ENCODE measurements at regions not wholly inside any gene's neighbourhood (a gene's known extent, or its start where the extent isn't known, plus 50 kb on each side); places are given as distances from the start of the nearest gene placed in this dataset.
"Not testable (repeated sequence)": the region's sequence is repeated elsewhere in the genome, so short reads cannot be mapped to it uniquely, and the experiment has no call there.

DNA sequence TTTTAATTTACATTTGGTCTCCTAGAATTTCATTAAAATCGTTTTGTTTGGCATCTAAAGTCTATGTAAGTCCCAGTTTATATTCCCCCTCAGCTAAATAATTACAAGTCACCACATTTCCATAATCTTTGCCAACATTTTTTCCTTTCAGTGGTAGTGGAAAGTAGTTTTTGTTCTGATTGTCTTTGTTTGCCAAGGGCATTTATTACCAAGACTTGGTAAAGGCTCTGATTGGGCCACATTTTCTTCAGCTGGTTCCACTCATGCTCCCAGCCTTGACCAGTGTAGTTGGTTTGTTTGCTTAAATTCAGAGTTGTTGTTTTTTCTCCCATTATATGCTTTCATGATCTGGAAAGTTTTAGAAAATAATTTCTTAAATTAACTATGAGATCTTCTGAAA is 153.4 kb upstream of the MME start:
- H3K27ac ChIP-seq (ENCODE audit: low read depth, low read length): no peak overlapping the region
- H3K36me3 ChIP-seq (ENCODE audit: control insufficient read depth in 5 of 5, insufficient read depth in 5 of 5, low read length in 5 of 5): no peaks in the 10 kb centered on the region
- H3K9ac ChIP-seq (ENCODE audit: low read length in 5 of 5): no peak overlapping the region
- no peaks in the 10 kb centered on the region for H3K27me3 ChIP-seq (ENCODE audit: control insufficient read depth in 5 of 5, insufficient read depth in 4 of 5, low read length in 5 of 5)
- H3K4me3 ChIP-seq (ENCODE audit: low read depth in 1 of 5, low read length in 5 of 5): no peak overlapping the region
- peaks cover 0 to 7% (median 0%) of the 10 kb centered on the region in 5 donors for H3K4me1 ChIP-seq (ENCODE audit: control insufficient read depth in 5 of 5, insufficient read depth in 5 of 5, low read length in 5 of 5)
- H3K9me3 ChIP-seq (ENCODE audit: control insufficient read depth in 5 of 5, low read length in 5 of 5): no peaks in the 10 kb centered on the region

- no peak overlapping the region for H3K4me3 ChIP-seq (ENCODE audit: low read depth in 1 of 5, low read length in 5 of 5)
- no peaks in the 10 kb centered on the region for H3K4me1 ChIP-seq (ENCODE audit: control insufficient read depth in 5 of 5, insufficient read depth in 5 of 5, low read length in 5 of 5)
- H3K36me3 ChIP-seq (ENCODE audit: control insufficient read depth in 5 of 5, insufficient read depth in 5 of 5, low read length in 5 of 5): no peaks in the 10 kb centered on the region
- no peaks in the 10 kb centered on the region for H3K27me3 ChIP-seq (ENCODE audit: control insufficient read depth in 5 of 5, insufficient read depth in 4 of 5, low read length in 5 of 5)
- H3K27ac ChIP-seq (ENCODE audit: low read depth, low read length): no peak overlapping the region
- H3K9ac ChIP-seq (ENCODE audit: low read length in 5 of 5): no peak overlapping the region
- H3K9me3 ChIP-seq (ENCODE audit: control insufficient read depth in 5 of 5, low read length in 5 of 5): peaks cover 0 to 9% (median 0%) of the 10 kb centered on the region in 5 donors
These were observed 158.8 kb upstream of the MME start for GRCh38 chr3:154921351-154921750.

GRCh38 chr3:154919226-154919625 is 160.9 kb upstream of the MME start:
- H3K27ac ChIP-seq (ENCODE audit: low read depth, low read length): no peak overlapping the region

DNA sequence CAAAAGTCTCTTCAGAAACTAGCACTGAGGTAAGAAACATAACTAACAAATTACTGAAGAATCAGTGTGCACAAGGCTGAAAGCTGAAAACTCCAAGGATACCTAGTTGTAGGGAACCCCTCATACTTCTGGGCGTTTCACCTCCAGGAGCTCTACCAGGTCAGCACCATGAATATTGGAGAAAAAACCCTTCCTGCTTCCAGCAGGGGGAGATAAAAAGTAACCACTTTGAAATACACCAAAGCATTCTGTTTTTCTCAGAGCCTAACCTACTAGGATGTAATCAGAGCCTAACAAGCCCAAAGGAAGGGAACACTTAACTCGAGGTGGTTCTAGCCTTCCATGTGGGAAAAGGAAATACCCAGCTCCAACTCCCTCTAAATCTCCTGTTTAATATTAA is 175.8 kb upstream of the MME start:
- H3K9ac ChIP-seq (ENCODE audit: low read length in 5 of 5): no peak overlapping the region
- no peak overlapping the region for H3K4me3 ChIP-seq (ENCODE audit: low read depth in 1 of 5, low read length in 5 of 5)
- H3K36me3 ChIP-seq (ENCODE audit: control insufficient read depth in 5 of 5, insufficient read depth in 5 of 5, low read length in 5 of 5): no peaks in the 10 kb centered on the region
- H3K4me1 ChIP-seq (ENCODE audit: control insufficient read depth in 5 of 5, insufficient read depth in 5 of 5, low read length in 5 of 5): peaks cover 0 to 12% (median 11%) of the 10 kb centered on the region in 5 donors
- no peak overlapping the region for H3K27ac ChIP-seq (ENCODE audit: low read depth, low read length)
- no peaks in the 10 kb centered on the region for H3K9me3 ChIP-seq (ENCODE audit: control insufficient read depth in 5 of 5, low read length in 5 of 5)
- no peaks in the 10 kb centered on the region for H3K27me3 ChIP-seq (ENCODE audit: control insufficient read depth in 5 of 5, insufficient read depth in 4 of 5, low read length in 5 of 5)

More at GRCh38 chr3:154919226-154919625, 160.9 kb upstream of the MME start:
- Histone ChIP-seq H3K9ac (ENCODE audit: low read length in 5 of 5) (no peak overlapping the region), H3K27me3 (ENCODE audit: control insufficient read depth in 5 of 5, insufficient read depth in 4 of 5, low read length in 5 of 5) (no peaks in the 10 kb centered on the region), H3K4me3 (ENCODE audit: low read depth in 1 of 5, low read length in 5 of 5) (no peak overlapping the region), H3K4me1 (ENCODE audit: control insufficient read depth in 5 of 5, insufficient read depth in 5 of 5, low read length in 5 of 5) (no peaks in the 10 kb centered on the region), H3K9me3 (ENCODE audit: control insufficient read depth in 5 of 5, low read length in 5 of 5) (peaks cover 0 to 9% (median 3%) of the 10 kb centered on the region in 5 donors), H3K36me3 (ENCODE audit: control insufficient read depth in 5 of 5, insufficient read depth in 5 of 5, low read length in 5 of 5) (no peaks in the 10 kb centered on the region)

- H3K27ac ChIP-seq (ENCODE audit: low read depth, low read length); H3K36me3 ChIP-seq (ENCODE audit: control insufficient read depth in 5 of 5, insufficient read depth in 5 of 5, low read length in 5 of 5): not testable (repeated sequence)
These were observed 177.6 kb upstream of the MME start for GRCh38 chr3:154902495-154902894.

DNA sequence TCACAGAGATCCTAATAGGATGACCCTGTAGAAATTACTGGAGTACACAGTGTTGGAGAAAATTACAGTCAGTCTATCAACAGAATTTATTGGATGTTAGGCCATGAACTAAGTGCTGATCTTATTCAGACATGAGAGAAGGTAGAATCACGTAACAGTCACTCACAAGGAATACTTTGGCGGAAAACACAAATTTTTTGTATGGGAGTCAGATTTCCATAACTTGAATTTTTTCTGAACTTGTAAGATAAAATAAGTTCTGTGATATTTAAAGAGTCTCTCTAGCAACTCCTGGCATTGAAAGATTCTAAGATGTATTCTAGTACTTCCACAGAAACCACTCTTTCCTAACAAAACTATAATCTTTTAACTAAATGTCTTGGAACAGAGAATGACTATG is 178.8 kb upstream of the MME start:
- H3K9ac ChIP-seq (ENCODE audit: low read length in 5 of 5): peak overlapping the region in 2 of 5 donors; percentile 4 to 70
- H3K9me3 ChIP-seq (ENCODE audit: control insufficient read depth in 5 of 5, low read length in 5 of 5): no peaks in the 10 kb centered on the region
- H3K27ac ChIP-seq (ENCODE audit: low read depth, low read length): peak overlapping the region; percentile 45
- H3K4me3 ChIP-seq (ENCODE audit: low read depth in 1 of 5, low read length in 5 of 5): no peak overlapping the region
- no peaks in the 10 kb centered on the region for H3K27me3 ChIP-seq (ENCODE audit: control insufficient read depth in 5 of 5, insufficient read depth in 4 of 5, low read length in 5 of 5)
- H3K4me1 ChIP-seq (ENCODE audit: control insufficient read depth in 5 of 5, insufficient read depth in 5 of 5, low read length in 5 of 5): peaks cover 0 to 27% (median 20%) of the 10 kb centered on the region in 5 donors
- no peaks in the 10 kb centered on the region for H3K36me3 ChIP-seq (ENCODE audit: control insufficient read depth in 5 of 5, insufficient read depth in 5 of 5, low read length in 5 of 5)

More at GRCh38 chr3:154902495-154902894, 177.6 kb upstream of the MME start:
- H3K9ac ChIP-seq (ENCODE audit: low read length in 5 of 5); H3K9me3 ChIP-seq (ENCODE audit: control insufficient read depth in 5 of 5, low read length in 5 of 5); H3K4me3 ChIP-seq (ENCODE audit: low read depth in 1 of 5, low read length in 5 of 5); H3K27me3 ChIP-seq (ENCODE audit: control insufficient read depth in 5 of 5, insufficient read depth in 4 of 5, low read length in 5 of 5): not testable (repeated sequence)
- peaks cover 0 to 27% (median 20%) of the 10 kb centered on the region in 5 donors for H3K4me1 ChIP-seq (ENCODE audit: control insufficient read depth in 5 of 5, insufficient read depth in 5 of 5, low read length in 5 of 5)

GRCh38 chr3:154900816-154901215 is 179.3 kb upstream of the MME start:
- no peaks in the 10 kb centered on the region for H3K27me3 ChIP-seq (ENCODE audit: control insufficient read depth in 5 of 5, insufficient read depth in 4 of 5, low read length in 5 of 5)
- no peak overlapping the region for H3K4me3 ChIP-seq (ENCODE audit: low read depth in 1 of 5, low read length in 5 of 5)
- peaks cover 0 to 27% (median 20%) of the 10 kb centered on the region in 5 donors for H3K4me1 ChIP-seq (ENCODE audit: control insufficient read depth in 5 of 5, insufficient read depth in 5 of 5, low read length in 5 of 5)
- peak overlapping the region in 2 of 5 donors; percentile 4 to 70 for H3K9ac ChIP-seq (ENCODE audit: low read length in 5 of 5)
- H3K36me3 ChIP-seq (ENCODE audit: control insufficient read depth in 5 of 5, insufficient read depth in 5 of 5, low read length in 5 of 5): no peaks in the 10 kb centered on the region
- H3K9me3 ChIP-seq (ENCODE audit: control insufficient read depth in 5 of 5, low read length in 5 of 5): no peaks in the 10 kb centered on the region
- peak overlapping the region; percentile 45 for H3K27ac ChIP-seq (ENCODE audit: low read depth, low read length)

- H3K9me3 ChIP-seq (ENCODE audit: control insufficient read depth in 5 of 5, low read length in 5 of 5): no peaks in the 10 kb centered on the region
- H3K4me1 ChIP-seq (ENCODE audit: control insufficient read depth in 5 of 5, insufficient read depth in 5 of 5, low read length in 5 of 5): peaks cover 0 to 27% (median 20%) of the 10 kb centered on the region in 5 donors
- peak overlapping the region; percentile 37 for H3K27ac ChIP-seq (ENCODE audit: low read depth, low read length)
These were observed 181.2 kb upstream of the MME start for GRCh38 chr3:154898916-154899315.

DNA sequence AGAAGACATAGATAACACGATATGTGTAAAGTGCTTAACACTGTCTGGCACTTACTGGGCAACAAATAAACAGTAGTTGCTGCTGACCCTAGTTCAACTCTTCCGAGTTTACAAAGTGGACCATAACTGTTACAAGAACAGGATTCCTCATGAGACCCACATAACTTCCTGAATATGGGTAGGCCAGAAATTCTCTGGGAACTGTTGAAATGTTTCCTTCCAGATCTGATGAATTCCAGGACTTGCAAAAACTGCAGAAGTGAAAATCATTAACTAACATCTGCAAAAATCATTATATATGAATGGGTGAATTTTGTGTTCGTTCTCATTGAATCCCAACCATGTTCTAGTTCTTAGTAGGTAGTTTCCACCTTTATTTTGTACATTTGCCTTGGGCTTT is 181.7 kb upstream of the MME start:
- peaks cover 0 to 27% (median 20%) of the 10 kb centered on the region in 5 donors for H3K4me1 ChIP-seq (ENCODE audit: control insufficient read depth in 5 of 5, insufficient read depth in 5 of 5, low read length in 5 of 5)
- H3K9me3 ChIP-seq (ENCODE audit: control insufficient read depth in 5 of 5, low read length in 5 of 5): no peaks in the 10 kb centered on the region
- H3K4me3 ChIP-seq (ENCODE audit: low read depth in 1 of 5, low read length in 5 of 5): no peak overlapping the region
- H3K9ac ChIP-seq (ENCODE audit: low read length in 5 of 5): peak overlapping the region in 1 of 5 donors; percentile 4
- no peaks in the 10 kb centered on the region for H3K36me3 ChIP-seq (ENCODE audit: control insufficient read depth in 5 of 5, insufficient read depth in 5 of 5, low read length in 5 of 5)
- peak overlapping the region; percentile 37 for H3K27ac ChIP-seq (ENCODE audit: low read depth, low read length)
- no peaks in the 10 kb centered on the region for H3K27me3 ChIP-seq (ENCODE audit: control insufficient read depth in 5 of 5, insufficient read depth in 4 of 5, low read length in 5 of 5)

More at GRCh38 chr3:154898916-154899315, 181.2 kb upstream of the MME start:
- H3K27me3 ChIP-seq (ENCODE audit: control insufficient read depth in 5 of 5, insufficient read depth in 4 of 5, low read length in 5 of 5): no peaks in the 10 kb centered on the region
- H3K36me3 ChIP-seq (ENCODE audit: control insufficient read depth in 5 of 5, insufficient read depth in 5 of 5, low read length in 5 of 5): no peaks in the 10 kb centered on the region
- no peak overlapping the region for H3K4me3 ChIP-seq (ENCODE audit: low read depth in 1 of 5, low read length in 5 of 5)
- H3K9ac ChIP-seq (ENCODE audit: low read length in 5 of 5): peak overlapping the region in 2 of 5 donors; percentile 4 to 25

GRCh38 chr3:154893813-154894212 is 186.3 kb upstream of the MME start:
- H3K4me1 ChIP-seq (ENCODE audit: control insufficient read depth in 5 of 5, insufficient read depth in 5 of 5, low read length in 5 of 5): peaks cover 0 to 10% (median 7%) of the 10 kb centered on the region in 5 donors
- H3K9ac ChIP-seq (ENCODE audit: low read length in 5 of 5): no peak overlapping the region
- H3K9me3 ChIP-seq (ENCODE audit: control insufficient read depth in 5 of 5, low read length in 5 of 5): no peaks in the 10 kb centered on the region
- H3K36me3 ChIP-seq (ENCODE audit: control insufficient read depth in 5 of 5, insufficient read depth in 5 of 5, low read length in 5 of 5): no peaks in the 10 kb centered on the region
- H3K4me3 ChIP-seq (ENCODE audit: low read depth in 1 of 5, low read length in 5 of 5): no peak overlapping the region
- no peaks in the 10 kb centered on the region for H3K27me3 ChIP-seq (ENCODE audit: control insufficient read depth in 5 of 5, insufficient read depth in 4 of 5, low read length in 5 of 5)
- H3K27ac ChIP-seq (ENCODE audit: low read depth, low read length): no peak overlapping the region
